PC-9 (cell line): ENCODE measurements at regions not wholly inside any gene's neighbourhood (a gene's known extent, or its start where the extent isn't known, plus 50 kb on each side); places are given as distances from the start of the nearest gene placed in this dataset.

Experiments
- CTCF ChIP-seq: fragments of 200-600 bp; sonication (generic); conservative IDR thresholded peaks from 2 replicates; pipeline ENCODE4 v1.6.1; 2017; ENCODE audit warnings: mixed run types, antibody characterized with exemption, mild to moderate bottlenecking, moderate library complexity
- EZH2 ChIP-seq: fragments of 200-600 bp; sonication (generic); IDR thresholded peaks from 2 replicates; pipeline ENCODE4 v1.8.0; 2017; ENCODE audit warnings: antibody characterized with exemption, low read depth

- no peak for TF ChIP-seq CTCF
- TF ChIP-seq EZH2: no peak
Measured at GRCh38 chr17:27209316-27209715, 84.6 kb upstream of the WSB1 start.
